Caco-2 (cell line): ENCODE measurements at regions not wholly inside any gene's neighbourhood (a gene's known extent, or its start where the extent isn't known, plus 50 kb on each side); places are given as distances from the start of the nearest gene placed in this dataset.
"Not testable (repeated sequence)": the region's sequence is repeated elsewhere in the genome, so short reads cannot be mapped to it uniquely, and the experiment has no call there.

ENCODE experiments used
- BruUV-seq: library from RNA; stranded (reverse); fragments of 400-500 nt; replicated peaks from 2 replicates; lab custom pipeline; 2021; lab: Mats Ljungman, UMichigan
- CTCF ChIA-PET: fragments of 300-600 bp; sonication (Branson Sonifier 250); formaldehyde crosslinking; loops from one replicate; lab custom pipeline; 2022; ENCODE audit warnings: antibody characterized with exemption; lab: Charles Lee
- POLR2A ChIA-PET: fragments of 300-600 bp; sonication (Branson Sonifier 250); formaldehyde crosslinking; loops from one replicate; lab custom pipeline; 2022; ENCODE audit warnings: antibody characterized with exemption; lab: Charles Lee
- DNase-seq, 2 experiments: peaks; one replicate each; pipeline versions ENCODE4 v3.0.0 to v3.0.0-alpha.2; 2020 to 2022
- H3K27me3 ChIP-seq: replicated peaks from 2 replicates; pipeline ENCODE4 v1.6.0; 2011; ENCODE audit warnings: low read length; ENCODE audit not compliant: control insufficient read depth, insufficient read depth
- H3K36me3 ChIP-seq: 2 replicates; pipeline ENCODE4 v1.5.1; 2011; ENCODE audit warnings: low read length; ENCODE audit not compliant: control insufficient read depth, insufficient read depth
- H3K4me1 ChIP-seq: fragments of 250-450 bp; sonication (Bioruptor Pico); 2 replicates; pipeline ENCODE4 v1.5.1; 2020; ENCODE audit warnings: mild to moderate bottlenecking
- H3K4me3 ChIP-seq: 2 replicates; pipeline ENCODE4 v1.5.1; 2011; ENCODE audit warnings: low read depth, mild to moderate bottlenecking, control low read depth, low read length
- H3K9me3 ChIP-seq: fragments of 250-450 bp; sonication (Bioruptor Pico); 2 replicates; pipeline ENCODE4 v1.5.1; 2020; ENCODE audit warnings: mild to moderate bottlenecking, moderate library complexity
- H3K27ac Mint-ChIP-seq: one replicate; pipeline ENCODE4 v1.8.0; 2022; ENCODE audit warnings: mixed read lengths; ENCODE audit not compliant: unreplicated experiment
- H3K27me3 Mint-ChIP-seq: one replicate; pipeline ENCODE4 v1.8.0; 2022; ENCODE audit warnings: mixed read lengths; ENCODE audit not compliant: insufficient read depth, unreplicated experiment
- H3K36me3 Mint-ChIP-seq: one replicate; pipeline ENCODE4 v1.8.0; 2022; ENCODE audit warnings: mild to moderate bottlenecking, mixed read lengths; ENCODE audit not compliant: insufficient read depth, unreplicated experiment
- H3K4me1 Mint-ChIP-seq: one replicate; pipeline ENCODE4 v1.8.0; 2022; ENCODE audit warnings: low read depth, mixed read lengths; ENCODE audit not compliant: unreplicated experiment
- H3K4me3 Mint-ChIP-seq: one replicate; pipeline ENCODE4 v1.8.0; 2022; ENCODE audit warnings: mild to moderate bottlenecking, moderate library complexity, mixed read lengths; ENCODE audit not compliant: unreplicated experiment
- H3K9me3 Mint-ChIP-seq: one replicate; pipeline ENCODE4 v1.8.0; 2022; ENCODE audit warnings: mixed read lengths; ENCODE audit not compliant: unreplicated experiment
- intact Hi-C: fragments of 100-400 bp; cut with micrococcal nuclease; formaldehyde crosslinking; loops from one replicate; pipeline ENCODE4 v1.10.0; 2022; ENCODE audit not compliant: unreplicated experiment
- TF ChIP-seq, protein P1 (sequence below), 2 experiments: fragments of 200-600 bp in 1 of 2; IDR thresholded peaks; 1 replicate in 1 of 2; 2 replicates in 1 of 2; pipeline versions ENCODE4 v1.5.1 to v1.8.0; 2011 to 2022; ENCODE audit warnings: antibody characterized with exemption in 1 of 2, control low read depth in 1 of 2, inconsistent platforms in 1 of 2, low read depth in 1 of 2, low read length in 1 of 2, mild to moderate bottlenecking in 1 of 2, moderate library complexity in 1 of 2; ENCODE audit not compliant: insufficient read depth in 1 of 2, severe bottlenecking in 1 of 2, unreplicated experiment in 1 of 2

DNA sequence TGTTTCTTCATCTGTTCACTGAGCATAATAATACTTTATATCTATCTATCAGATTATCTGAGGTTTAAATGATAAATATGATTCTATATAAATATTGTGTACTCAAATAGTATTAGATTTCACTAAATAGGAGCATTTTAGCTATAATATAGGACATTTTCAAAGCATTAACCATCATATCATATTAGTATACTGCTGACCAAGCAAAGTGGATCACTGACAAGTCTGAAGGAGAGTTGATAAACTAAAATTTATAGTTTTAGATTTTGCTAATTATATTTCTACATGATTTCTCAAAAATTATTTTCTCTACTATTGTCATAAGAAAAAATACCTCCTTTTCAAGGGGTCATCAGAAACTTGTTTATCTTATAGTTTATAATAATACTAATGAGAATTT, 937.8 kb upstream of the LRATD1 start:
- no peaks in the 10 kb centered on the region for H3K27me3 ChIP-seq
- CTCF ChIA-PET = no interaction called here
- no TSS peak for BruUV-seq
- Mint-ChIP-seq H3K4me1 (no peaks in the 10 kb centered on the region), H3K4me3 (no peak overlapping the region), H3K36me3 (no peaks in the 10 kb centered on the region), H3K27me3 (no peaks in the 10 kb centered on the region), H3K9me3 (peaks cover 18% of the 10 kb centered on the region), H3K27ac (no peak overlapping the region)
- no peaks in the 10 kb centered on the region for H3K36me3 ChIP-seq
- no peak overlapping the region for H3K4me3 ChIP-seq
- intact Hi-C loops = no loop called here
- TF ChIP-seq, protein P1, sequence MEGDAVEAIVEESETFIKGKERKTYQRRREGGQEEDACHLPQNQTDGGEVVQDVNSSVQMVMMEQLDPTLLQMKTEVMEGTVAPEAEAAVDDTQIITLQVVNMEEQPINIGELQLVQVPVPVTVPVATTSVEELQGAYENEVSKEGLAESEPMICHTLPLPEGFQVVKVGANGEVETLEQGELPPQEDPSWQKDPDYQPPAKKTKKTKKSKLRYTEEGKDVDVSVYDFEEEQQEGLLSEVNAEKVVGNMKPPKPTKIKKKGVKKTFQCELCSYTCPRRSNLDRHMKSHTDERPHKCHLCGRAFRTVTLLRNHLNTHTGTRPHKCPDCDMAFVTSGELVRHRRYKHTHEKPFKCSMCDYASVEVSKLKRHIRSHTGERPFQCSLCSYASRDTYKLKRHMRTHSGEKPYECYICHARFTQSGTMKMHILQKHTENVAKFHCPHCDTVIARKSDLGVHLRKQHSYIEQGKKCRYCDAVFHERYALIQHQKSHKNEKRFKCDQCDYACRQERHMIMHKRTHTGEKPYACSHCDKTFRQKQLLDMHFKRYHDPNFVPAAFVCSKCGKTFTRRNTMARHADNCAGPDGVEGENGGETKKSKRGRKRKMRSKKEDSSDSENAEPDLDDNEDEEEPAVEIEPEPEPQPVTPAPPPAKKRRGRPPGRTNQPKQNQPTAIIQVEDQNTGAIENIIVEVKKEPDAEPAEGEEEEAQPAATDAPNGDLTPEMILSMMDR (IDR thresholded peaks at IDR 0.05; ENCODE audit: insufficient read depth in 1 of 2, low read depth in 1 of 2, low read length in 1 of 2, severe bottlenecking in 1 of 2, unreplicated experiment in 1 of 2) = no peak
- no peak for DNase-seq
- no peaks in the 10 kb centered on the region for H3K9me3 ChIP-seq
- POLR2A ChIA-PET = no interaction called here
- no peaks in the 10 kb centered on the region for H3K4me1 ChIP-seq

DNA sequence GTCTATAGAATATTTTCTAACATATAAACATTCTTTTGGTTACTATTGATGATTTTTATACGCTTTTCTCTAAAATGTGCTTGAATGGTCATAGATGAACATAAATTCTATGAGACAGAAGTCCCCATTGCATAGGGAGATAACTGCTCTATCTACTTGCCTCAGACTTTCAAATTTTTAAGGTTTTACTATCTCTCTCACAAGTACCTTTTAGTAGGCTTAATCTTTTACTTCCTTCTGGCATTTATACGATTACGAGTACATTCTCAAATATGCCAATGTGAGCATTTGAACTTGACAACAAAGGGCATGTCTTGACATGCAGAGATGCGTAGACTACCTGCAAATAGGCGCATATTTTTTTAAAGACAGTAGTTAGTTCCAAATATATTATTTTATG, 935.9 kb upstream of the LRATD1 start:
- CTCF ChIA-PET = no interaction called here
- Histone ChIP-seq H3K4me3 (no peak overlapping the region), H3K27me3 (no peaks in the 10 kb centered on the region), H3K9me3 (no peaks in the 10 kb centered on the region), H3K4me1 (no peaks in the 10 kb centered on the region), H3K36me3 (no peaks in the 10 kb centered on the region)
- POLR2A ChIA-PET = no interaction called here
- DNase-seq = no peak
- TF ChIP-seq, protein P1 (IDR thresholded peaks at IDR 0.05; ENCODE audit: insufficient read depth in 1 of 2, low read depth in 1 of 2, low read length in 1 of 2, severe bottlenecking in 1 of 2, unreplicated experiment in 1 of 2) = no peak
- no peaks in the 10 kb centered on the region for H3K36me3 Mint-ChIP-seq
- H3K4me1 Mint-ChIP-seq = no peaks in the 10 kb centered on the region
- intact Hi-C loops = no loop called here
- no peaks in the 10 kb centered on the region for H3K27me3 Mint-ChIP-seq
- H3K9me3 Mint-ChIP-seq = peaks cover 18% of the 10 kb centered on the region
- no peak overlapping the region for H3K4me3 Mint-ChIP-seq
- no TSS peak for BruUV-seq
- no peak overlapping the region for H3K27ac Mint-ChIP-seq

DNA sequence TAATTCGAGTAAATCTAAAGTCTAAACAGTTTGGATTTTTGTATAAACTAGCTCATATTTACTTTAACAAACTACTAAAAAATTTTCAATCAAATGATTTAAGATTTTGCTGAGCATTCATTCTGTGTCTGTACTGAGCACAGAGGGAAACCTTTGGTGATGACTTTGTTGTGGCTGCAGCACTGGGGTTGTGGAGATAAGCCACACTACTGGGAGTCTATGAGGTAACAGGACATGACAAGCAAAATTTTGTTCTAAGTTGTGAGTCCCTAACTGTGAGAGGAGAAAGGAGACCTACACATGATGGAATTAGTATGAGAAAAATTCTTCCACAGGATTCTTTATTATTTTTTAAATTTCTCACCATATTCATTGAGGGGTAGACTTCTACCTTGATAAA, 933.7 kb upstream of the LRATD1 start:
- Histone ChIP-seq H3K27me3 (no peaks in the 10 kb centered on the region), H3K9me3 (no peaks in the 10 kb centered on the region), H3K4me1 (no peaks in the 10 kb centered on the region), H3K4me3 (no peak overlapping the region), H3K36me3 (no peaks in the 10 kb centered on the region)
- ChIA-PET CTCF (no interaction called here), POLR2A (no interaction called here)
- Mint-ChIP-seq H3K27me3 (no peaks in the 10 kb centered on the region), H3K36me3 (no peaks in the 10 kb centered on the region), H3K4me1 (no peaks in the 10 kb centered on the region), H3K4me3 (no peak overlapping the region), H3K9me3 (peaks cover 9% of the 10 kb centered on the region), H3K27ac (no peak overlapping the region)
- intact Hi-C loops = no loop called here
- BruUV-seq = no TSS peak
- TF ChIP-seq, protein P1 (IDR thresholded peaks at IDR 0.05; ENCODE audit: insufficient read depth in 1 of 2, low read depth in 1 of 2, low read length in 1 of 2, severe bottlenecking in 1 of 2, unreplicated experiment in 1 of 2) = no peak
- no peak for DNase-seq

DNA sequence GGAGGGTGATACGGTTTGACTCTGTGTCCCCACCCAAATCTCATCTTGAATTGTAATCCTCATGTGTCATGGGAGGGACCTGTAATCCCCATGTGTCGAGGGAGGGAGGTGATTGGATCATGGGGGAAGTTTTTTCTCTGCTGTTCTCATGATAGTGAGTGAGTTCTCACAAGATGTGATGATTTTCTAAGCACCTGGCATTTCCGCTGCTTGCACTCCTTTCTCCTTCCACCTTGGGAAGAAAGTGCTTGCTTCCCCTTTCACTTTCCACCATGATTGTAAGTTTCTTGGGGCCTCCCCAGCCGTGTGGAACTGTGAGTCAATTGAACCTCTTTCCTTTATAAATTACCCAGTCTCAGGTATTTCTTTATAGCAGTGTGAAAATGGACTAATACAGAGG, 932.6 kb upstream of the LRATD1 start:
- H3K27me3 Mint-ChIP-seq, CTCF ChIA-PET, POLR2A ChIA-PET, H3K9me3 ChIP-seq, H3K27me3 ChIP-seq, H3K4me3 ChIP-seq, H3K36me3 ChIP-seq, DNase-seq, H3K27ac Mint-ChIP-seq, H3K36me3 Mint-ChIP-seq, BruUV-seq, H3K4me1 Mint-ChIP-seq, H3K4me1 ChIP-seq, H3K9me3 Mint-ChIP-seq, H3K4me3 Mint-ChIP-seq: not testable (repeated sequence)
- intact Hi-C loops = loop anchor here (5.0 kb wide), 1 partner anchor 218 kb away; no protein-coding TSS in a partner anchor
